ENCODE measurements at regions not wholly inside any gene's neighbourhood (a gene's known extent, or its start where the extent isn't known, plus 50 kb on each side); places are given as distances from the start of the nearest gene placed in this dataset.

DNA sequence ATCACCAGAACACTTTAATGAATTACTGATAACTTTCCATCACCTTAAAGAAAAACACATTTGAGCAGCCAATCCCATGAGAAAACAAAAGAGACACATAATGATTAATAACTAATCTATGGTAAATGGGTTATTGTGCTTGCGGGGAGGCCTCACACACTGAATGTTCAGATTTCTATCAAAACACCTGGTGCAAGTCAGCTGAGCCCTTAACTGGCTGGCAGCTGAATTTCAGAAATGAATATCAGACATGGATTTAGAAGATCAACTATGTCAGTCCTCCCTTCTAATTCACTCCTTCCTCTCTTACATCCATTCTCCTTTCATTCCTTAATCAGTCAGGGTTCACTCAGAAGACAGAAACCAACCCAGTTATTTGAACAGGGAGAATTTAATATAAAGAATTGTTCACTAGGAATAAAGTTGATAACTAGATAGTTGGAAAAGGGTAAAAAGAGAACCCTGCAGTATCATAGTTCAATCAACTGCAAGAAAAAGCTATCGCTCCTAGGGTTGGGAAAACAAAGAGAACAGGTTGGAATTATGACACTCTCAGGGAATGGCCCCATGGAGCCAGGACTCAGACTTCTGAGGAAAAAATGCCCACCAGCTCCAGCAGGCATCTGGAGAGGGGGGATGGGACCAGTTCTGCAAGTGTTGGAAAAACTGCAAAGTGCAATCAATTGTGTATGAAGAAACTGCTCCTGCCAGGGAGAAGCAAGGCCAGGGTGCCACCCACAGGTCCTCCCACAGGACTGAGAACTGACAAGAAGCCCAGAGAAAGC lies 577.1 kb upstream of the CDH5 start:
- Histone ChIP-seq H2AFZ (no peak overlapping the region), H3K9me2 (replicated peaks; ENCODE audit: insufficient read depth) (no peaks in the 10 kb centered on the region), H3K27me3 (no peaks in the 10 kb centered on the region), H3K27ac (no peak overlapping the region), H3K4me3 (no peak overlapping the region), H3K4me1 (ENCODE audit: insufficient read depth) (no peaks in the 10 kb centered on the region), H3K9me3 (ENCODE audit: low read depth) (no peaks in the 10 kb centered on the region), H3K36me3 (replicated peaks; ENCODE audit: insufficient read depth, low read depth) (no peaks in the 10 kb centered on the region), H4K20me1 (ENCODE audit: insufficient read depth, poor library complexity, severe bottlenecking) (no peaks in the 10 kb centered on the region), H3K79me2 (no peaks in the 10 kb centered on the region), H3K4me2 (no peak overlapping the region)
- no peak for TF ChIP-seq EZH2phosphoT487 (IDR thresholded peaks at IDR 0.05; ENCODE audit: low read depth, severe bottlenecking, unreplicated experiment)
- TF ChIP-seq EZH2 (IDR thresholded peaks at IDR 0.05; ENCODE audit: borderline replicate concordance) = no peak
- TF ChIP-seq, protein P1, sequence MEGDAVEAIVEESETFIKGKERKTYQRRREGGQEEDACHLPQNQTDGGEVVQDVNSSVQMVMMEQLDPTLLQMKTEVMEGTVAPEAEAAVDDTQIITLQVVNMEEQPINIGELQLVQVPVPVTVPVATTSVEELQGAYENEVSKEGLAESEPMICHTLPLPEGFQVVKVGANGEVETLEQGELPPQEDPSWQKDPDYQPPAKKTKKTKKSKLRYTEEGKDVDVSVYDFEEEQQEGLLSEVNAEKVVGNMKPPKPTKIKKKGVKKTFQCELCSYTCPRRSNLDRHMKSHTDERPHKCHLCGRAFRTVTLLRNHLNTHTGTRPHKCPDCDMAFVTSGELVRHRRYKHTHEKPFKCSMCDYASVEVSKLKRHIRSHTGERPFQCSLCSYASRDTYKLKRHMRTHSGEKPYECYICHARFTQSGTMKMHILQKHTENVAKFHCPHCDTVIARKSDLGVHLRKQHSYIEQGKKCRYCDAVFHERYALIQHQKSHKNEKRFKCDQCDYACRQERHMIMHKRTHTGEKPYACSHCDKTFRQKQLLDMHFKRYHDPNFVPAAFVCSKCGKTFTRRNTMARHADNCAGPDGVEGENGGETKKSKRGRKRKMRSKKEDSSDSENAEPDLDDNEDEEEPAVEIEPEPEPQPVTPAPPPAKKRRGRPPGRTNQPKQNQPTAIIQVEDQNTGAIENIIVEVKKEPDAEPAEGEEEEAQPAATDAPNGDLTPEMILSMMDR (IDR thresholded peaks at IDR 0.05; ENCODE audit: poor library complexity) = no peak
- 88% methylated on average over 2 of the region's 2 CpGs for WGBS (ENCODE audit: low lambda C conversion rate, missing lambda C conversion rate)
- no peak for DNase-seq (ENCODE audit: low spot score)

DNA sequence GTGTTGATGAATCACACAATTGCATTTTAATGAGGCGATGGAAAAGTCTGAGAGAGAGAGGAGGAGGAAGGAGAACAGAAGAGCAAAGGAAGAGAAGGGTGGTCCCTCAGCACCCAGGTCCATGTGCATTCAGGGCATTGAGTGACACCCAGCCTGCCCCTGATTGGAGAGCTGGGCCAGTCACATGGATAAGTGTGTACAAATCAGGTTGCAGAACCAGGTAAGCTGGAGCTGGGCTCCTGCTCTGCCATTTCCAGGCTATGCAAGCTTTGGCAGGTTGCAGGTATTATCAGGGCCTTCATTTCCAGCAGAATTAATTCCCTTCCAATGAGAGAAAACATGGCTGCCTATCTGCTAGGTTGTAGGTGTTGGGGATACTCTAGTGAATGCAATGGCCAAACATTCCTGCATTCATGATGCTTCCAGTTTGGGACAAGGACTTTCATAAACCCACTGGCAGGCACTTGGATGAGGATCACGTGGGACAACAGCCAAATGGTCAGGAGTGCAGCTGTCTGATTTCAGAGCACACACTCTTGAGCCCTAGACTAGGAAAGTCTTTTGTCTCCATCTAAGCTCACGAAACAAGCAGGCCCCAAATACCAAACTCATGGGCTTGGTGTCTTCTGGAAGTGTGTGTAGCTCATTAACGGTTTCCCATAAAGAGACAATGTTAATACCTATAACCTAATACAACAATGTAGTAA lies 577.9 kb upstream of the CDH5 start:
- Histone ChIP-seq H3K79me2 (no peaks in the 10 kb centered on the region), H3K9me3 (ENCODE audit: low read depth) (no peaks in the 10 kb centered on the region), H3K4me3 (no peak overlapping the region), H3K9me2 (replicated peaks; ENCODE audit: insufficient read depth) (no peaks in the 10 kb centered on the region), H3K4me1 (ENCODE audit: insufficient read depth) (no peaks in the 10 kb centered on the region), H2AFZ (no peak overlapping the region), H3K27me3 (no peaks in the 10 kb centered on the region), H3K27ac (no peak overlapping the region), H4K20me1 (ENCODE audit: insufficient read depth, poor library complexity, severe bottlenecking) (no peaks in the 10 kb centered on the region), H3K36me3 (replicated peaks; ENCODE audit: insufficient read depth, low read depth) (no peaks in the 10 kb centered on the region), H3K4me2 (no peak overlapping the region)
- no peak for TF ChIP-seq EZH2 (IDR thresholded peaks at IDR 0.05; ENCODE audit: borderline replicate concordance)
- TF ChIP-seq EZH2phosphoT487 (IDR thresholded peaks at IDR 0.05; ENCODE audit: low read depth, severe bottlenecking, unreplicated experiment) = no peak
- TF ChIP-seq, protein P1 (IDR thresholded peaks at IDR 0.05; ENCODE audit: poor library complexity) = no peak
- 96% methylated on average over 4 of the region's 4 CpGs for WGBS (ENCODE audit: low lambda C conversion rate, missing lambda C conversion rate)
- no peak for DNase-seq (ENCODE audit: low spot score)

DNA sequence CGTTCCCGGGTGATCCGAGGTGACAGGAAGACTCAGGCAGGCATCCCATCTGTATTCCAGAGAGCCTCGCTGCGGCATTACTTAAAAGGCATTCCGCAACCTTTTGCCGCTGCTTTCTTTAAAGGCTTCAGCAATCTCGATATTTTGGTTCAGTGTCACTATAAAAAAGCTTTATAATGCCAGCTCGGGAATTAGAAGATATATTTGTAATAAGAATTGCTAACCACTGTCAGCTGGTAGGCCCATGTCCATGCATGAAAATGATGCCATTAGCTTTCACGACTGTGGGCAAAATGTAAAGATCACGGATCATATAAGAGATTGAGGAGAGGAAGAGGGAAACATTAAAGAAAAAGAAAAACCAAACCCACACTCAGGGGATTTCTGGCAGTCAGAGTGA lies 578.6 kb upstream of the CDH5 start:
- H3K27ac ChIP-seq = no peak overlapping the region
- DNase-seq (ENCODE audit: low spot score) = no peak
- 61% methylated on average over 11 of the region's 11 CpGs for WGBS (ENCODE audit: low lambda C conversion rate, missing lambda C conversion rate)
- H3K4me2 ChIP-seq = no peak overlapping the region
- no peaks in the 10 kb centered on the region for H3K27me3 ChIP-seq
- H3K9me3 ChIP-seq (ENCODE audit: low read depth) = no peaks in the 10 kb centered on the region
- H4K20me1 ChIP-seq (ENCODE audit: insufficient read depth, poor library complexity, severe bottlenecking) = no peaks in the 10 kb centered on the region
- no peaks in the 10 kb centered on the region for H3K79me2 ChIP-seq
- peaks cover 2% of the 10 kb centered on the region for H3K4me1 ChIP-seq (ENCODE audit: insufficient read depth)
- H3K9me2 ChIP-seq (replicated peaks; ENCODE audit: insufficient read depth) = no peaks in the 10 kb centered on the region
- H3K36me3 ChIP-seq (replicated peaks; ENCODE audit: insufficient read depth, low read depth) = no peaks in the 10 kb centered on the region
- no peak overlapping the region for H3K4me3 ChIP-seq
- TF ChIP-seq EZH2phosphoT487 (IDR thresholded peaks at IDR 0.05; ENCODE audit: low read depth, severe bottlenecking, unreplicated experiment) (no peak), EZH2 (IDR thresholded peaks at IDR 0.05; ENCODE audit: borderline replicate concordance) (no peak)
- TF ChIP-seq, protein P1 (IDR thresholded peaks at IDR 0.05; ENCODE audit: poor library complexity) = no peak
- H2AFZ ChIP-seq = no peak overlapping the region
